HG03066 (cell line): ENCODE measurements at regions not wholly inside any gene's neighbourhood (a gene's known extent, or its start where the extent isn't known, plus 50 kb on each side); places are given as distances from the start of the nearest gene placed in this dataset.

Source experiments
- ATAC-seq: cut with Tn5 transposase; IDR thresholded peaks from one replicate; pipeline ENCODE4 v1.9.1; 2021; ENCODE audit warnings: low read depth; ENCODE audit not compliant: unreplicated experiment

GRCh38 chr11:95520369-95521132 lies 269.0 kb downstream of the FAM76B start:
- no peak for ATAC-seq

- no peak for ATAC-seq
Observed at GRCh38 chr11:95519912-95520311, 269.7 kb downstream of the FAM76B start.

- ATAC-seq, result no peak
Observed at GRCh38 chr11:95517453-95517852, 272.1 kb downstream of the FAM76B start.

GRCh38 chr11:95516786-95517185 lies 272.8 kb downstream of the FAM76B start:
- no peak for ATAC-seq

GRCh38 chr11:95516175-95516574 lies 273.4 kb downstream of the FAM76B start:
- no peak for ATAC-seq

- no peak for ATAC-seq
Observed at GRCh38 chr11:95515371-95515770, 274.2 kb downstream of the FAM76B start.

- ATAC-seq, result no peak
Observed at GRCh38 chr11:95514416-95515110, 275.0 kb downstream of the FAM76B start.

GRCh38 chr11:95512682-95513081 lies 276.9 kb downstream of the FAM76B start:
- no peak for ATAC-seq

- ATAC-seq, result no peak
Observed at GRCh38 chr11:95512177-95512576, 277.4 kb downstream of the FAM76B start.

GRCh38 chr11:95508219-95508890 lies 277.4 kb upstream of the SESN3 start:
- no peak for ATAC-seq

- no peak for ATAC-seq
Observed at GRCh38 chr11:95507794-95508193, 276.8 kb upstream of the SESN3 start.

- ATAC-seq, result no peak
Observed at GRCh38 chr11:95506777-95507176, 275.8 kb upstream of the SESN3 start.

- no peak for ATAC-seq
Observed at GRCh38 chr11:95505927-95506426, 275.0 kb upstream of the SESN3 start.

- ATAC-seq, result no peak
Observed at GRCh38 chr11:95503047-95503446, 272.0 kb upstream of the SESN3 start.

- no peak for ATAC-seq
Observed at GRCh38 chr11:95502522-95502921, 271.5 kb upstream of the SESN3 start.

- ATAC-seq, result no peak
Observed at GRCh38 chr11:95501761-95502266, 270.8 kb upstream of the SESN3 start.

GRCh38 chr11:95500466-95500865 lies 269.5 kb upstream of the SESN3 start:
- ATAC-seq, result no peak

- no peak for ATAC-seq
Observed at GRCh38 chr11:95499516-95500135, 268.6 kb upstream of the SESN3 start.

- no peak for ATAC-seq
Observed at GRCh38 chr11:95498722-95499425, 267.9 kb upstream of the SESN3 start.

GRCh38 chr11:95496901-95497300 lies 265.9 kb upstream of the SESN3 start:
- ATAC-seq, result no peak
